ENCODE measurements at regions not wholly inside any gene's neighbourhood (a gene's known extent, or its start where the extent isn't known, plus 50 kb on each side); places are given as distances from the start of the nearest gene placed in this dataset.

GRCh38 chr10:70963271-70963670, 74.9 kb upstream of the PCBD1 start:
- TF ChIP-seq, protein P1, sequence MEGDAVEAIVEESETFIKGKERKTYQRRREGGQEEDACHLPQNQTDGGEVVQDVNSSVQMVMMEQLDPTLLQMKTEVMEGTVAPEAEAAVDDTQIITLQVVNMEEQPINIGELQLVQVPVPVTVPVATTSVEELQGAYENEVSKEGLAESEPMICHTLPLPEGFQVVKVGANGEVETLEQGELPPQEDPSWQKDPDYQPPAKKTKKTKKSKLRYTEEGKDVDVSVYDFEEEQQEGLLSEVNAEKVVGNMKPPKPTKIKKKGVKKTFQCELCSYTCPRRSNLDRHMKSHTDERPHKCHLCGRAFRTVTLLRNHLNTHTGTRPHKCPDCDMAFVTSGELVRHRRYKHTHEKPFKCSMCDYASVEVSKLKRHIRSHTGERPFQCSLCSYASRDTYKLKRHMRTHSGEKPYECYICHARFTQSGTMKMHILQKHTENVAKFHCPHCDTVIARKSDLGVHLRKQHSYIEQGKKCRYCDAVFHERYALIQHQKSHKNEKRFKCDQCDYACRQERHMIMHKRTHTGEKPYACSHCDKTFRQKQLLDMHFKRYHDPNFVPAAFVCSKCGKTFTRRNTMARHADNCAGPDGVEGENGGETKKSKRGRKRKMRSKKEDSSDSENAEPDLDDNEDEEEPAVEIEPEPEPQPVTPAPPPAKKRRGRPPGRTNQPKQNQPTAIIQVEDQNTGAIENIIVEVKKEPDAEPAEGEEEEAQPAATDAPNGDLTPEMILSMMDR (optimal IDR thresholded peaks at IDR 0.05 in 1 of 3, IDR thresholded peaks at IDR 0.05 in 1 of 3, conservative IDR thresholded peaks at IDR 0.05 in 1 of 3; ENCODE audit: extremely low read depth in 1 of 3, insufficient read depth in 2 of 3, low read length in 3 of 3), result no peak
- no peak for TF ChIP-seq EZH2 (IDR thresholded peaks at IDR 0.05; ENCODE audit: low read length)

All from keratinocyte (primary cell).